ENCODE measurements at regions not wholly inside any gene's neighbourhood (a gene's known extent, or its start where the extent isn't known, plus 50 kb on each side); places are given as distances from the start of the nearest gene placed in this dataset.

- Histone ChIP-seq H3K9me3 (no peaks in the 10 kb centered on the region), H3K27ac (no peak overlapping the region), H3K27me3 (no peaks in the 10 kb centered on the region), H3K36me3 (no peaks in the 10 kb centered on the region), H3K4me3 (no peak overlapping the region), H3K4me1 (no peaks in the 10 kb centered on the region)
- DNase-seq (ENCODE audit: extremely low spot score in 2 of 2), result no peak
- intact Hi-C loops (cut with DNase I), result no loop called here
- TF ChIP-seq CTCF (IDR thresholded peaks at IDR 0.05) (no peak), POLR2AphosphoS5 (IDR thresholded peaks at IDR 0.05; ENCODE audit: insufficient read depth in 1 of 2, low read depth in 1 of 2) (no peak), POLR2A (IDR thresholded peaks at IDR 0.05) (no peak)
These were observed 134.5 kb upstream of the HNRNPU start for GRCh38 chr1:244998717-244999346.

GRCh38 chr1:244995602-244996400, 131.5 kb upstream of the HNRNPU start:
- Histone ChIP-seq H3K4me3 (no peak overlapping the region), H3K27me3 (no peaks in the 10 kb centered on the region), H3K9me3 (no peaks in the 10 kb centered on the region), H3K36me3 (no peaks in the 10 kb centered on the region), H3K27ac (no peak overlapping the region), H3K4me1 (no peaks in the 10 kb centered on the region)
- intact Hi-C loops (cut with DNase I), result no loop called here
- TF ChIP-seq CTCF (IDR thresholded peaks at IDR 0.05) (no peak), POLR2A (IDR thresholded peaks at IDR 0.05) (no peak), POLR2AphosphoS5 (IDR thresholded peaks at IDR 0.05; ENCODE audit: insufficient read depth in 1 of 2, low read depth in 1 of 2) (no peak)
- DNase-seq (ENCODE audit: extremely low spot score in 2 of 2), result no peak

GRCh38 chr1:244992833-244993232, 128.5 kb upstream of the HNRNPU start:
- Histone ChIP-seq H3K4me3 (no peak overlapping the region), H3K27me3 (no peaks in the 10 kb centered on the region), H3K4me1 (no peaks in the 10 kb centered on the region), H3K27ac (no peak overlapping the region), H3K9me3 (no peaks in the 10 kb centered on the region), H3K36me3 (no peaks in the 10 kb centered on the region)
- TF ChIP-seq CTCF (IDR thresholded peaks at IDR 0.05), result no peak
- TF ChIP-seq POLR2A (IDR thresholded peaks at IDR 0.05), result no peak
- no peak for TF ChIP-seq POLR2AphosphoS5 (IDR thresholded peaks at IDR 0.05; ENCODE audit: insufficient read depth in 1 of 2, low read depth in 1 of 2)
- no peak for DNase-seq (ENCODE audit: extremely low spot score in 2 of 2)
- intact Hi-C loops (cut with DNase I), result no loop called here

- intact Hi-C loops (cut with DNase I), result no loop called here
- no peak for DNase-seq (ENCODE audit: extremely low spot score in 2 of 2)
- H3K27me3 ChIP-seq, result no peaks in the 10 kb centered on the region
- no peak overlapping the region for H3K27ac ChIP-seq
- H3K4me3 ChIP-seq, result no peak overlapping the region
- no peaks in the 10 kb centered on the region for H3K4me1 ChIP-seq
- no peaks in the 10 kb centered on the region for H3K36me3 ChIP-seq
- H3K9me3 ChIP-seq, result no peaks in the 10 kb centered on the region
- TF ChIP-seq POLR2A (IDR thresholded peaks at IDR 0.05), result no peak
- no peak for TF ChIP-seq POLR2AphosphoS5 (IDR thresholded peaks at IDR 0.05; ENCODE audit: insufficient read depth in 1 of 2, low read depth in 1 of 2)
- no peak for TF ChIP-seq CTCF (IDR thresholded peaks at IDR 0.05)
These were observed 125.5 kb upstream of the HNRNPU start for GRCh38 chr1:244989813-244990212.

- no peaks in the 10 kb centered on the region for H3K27me3 ChIP-seq
- no peaks in the 10 kb centered on the region for H3K9me3 ChIP-seq
- no peak overlapping the region for H3K4me3 ChIP-seq
- no peak for DNase-seq (ENCODE audit: extremely low spot score in 2 of 2)
- no peak overlapping the region for H3K27ac ChIP-seq
- H3K36me3 ChIP-seq, result no peaks in the 10 kb centered on the region
- intact Hi-C loops (cut with DNase I), result no loop called here
- no peak for TF ChIP-seq POLR2AphosphoS5 (IDR thresholded peaks at IDR 0.05; ENCODE audit: insufficient read depth in 1 of 2, low read depth in 1 of 2)
- TF ChIP-seq POLR2A (IDR thresholded peaks at IDR 0.05), result no peak
- TF ChIP-seq CTCF (IDR thresholded peaks at IDR 0.05), result no peak
- no peaks in the 10 kb centered on the region for H3K4me1 ChIP-seq
These were observed 124.2 kb upstream of the HNRNPU start for GRCh38 chr1:244988521-244988920.
